Panc1 (cell line): ENCODE measurements at regions not wholly inside any gene's neighbourhood (a gene's known extent, or its start where the extent isn't known, plus 50 kb on each side); places are given as distances from the start of the nearest gene placed in this dataset.

Source experiments
- ATAC-seq: fragments of 200-7000 bp; cut with Tn5 transposase; 2 replicates; pipeline ENCODE4 v1.9.1; 2020; ENCODE audit warnings: mild to moderate bottlenecking, moderate library complexity
- BruUV-seq: library from RNA; stranded (reverse); fragments of 400-500 nt; replicated peaks from 2 replicates; lab custom pipeline; 2021; lab: Mats Ljungman, UMichigan
- CTCF ChIA-PET: fragments of 300-600 bp; sonication (Branson Sonifier 250); formaldehyde crosslinking; loops from one replicate; lab custom pipeline; 2022; ENCODE audit warnings: antibody characterized with exemption; lab: Charles Lee
- POLR2A ChIA-PET: fragments of 300-600 bp; sonication (Branson Sonifier 250); formaldehyde crosslinking; loops from one replicate; lab custom pipeline; 2022; ENCODE audit warnings: antibody characterized with exemption; lab: Charles Lee
- DNase-seq: peaks from one replicate; pipeline ENCODE4 v3.0.0-alpha.2; 2010; ENCODE audit warnings: low read depth, low spot score
- H3K27ac ChIP-seq: 2 replicates; pipeline ENCODE4 v1.5.1; 2011; ENCODE audit warnings: mild to moderate bottlenecking, low read length, inconsistent platforms
- H3K27me3 ChIP-seq: fragments of 200-500 bp; sonication (Bioruptor generic); 2 replicates; pipeline ENCODE4 v1.6.0; 2014; ENCODE audit warnings: low read length, inconsistent platforms; ENCODE audit not compliant: control insufficient read depth, insufficient read depth
- H3K36me3 ChIP-seq: fragments of 200-500 bp; sonication (Bioruptor generic); 2 replicates; pipeline ENCODE4 v1.5.1; 2014; ENCODE audit warnings: inconsistent platforms, mild to moderate bottlenecking, low read length, moderate library complexity; ENCODE audit not compliant: control insufficient read depth, insufficient read depth
- H3K4me1 ChIP-seq: 2 replicates; pipeline ENCODE4 v1.5.1; 2011; ENCODE audit warnings: inconsistent platforms, mild to moderate bottlenecking, low read length, moderate library complexity; ENCODE audit not compliant: control insufficient read depth, insufficient read depth
- H3K4me3 ChIP-seq, 2 experiments: 2 replicates each; pipeline ENCODE4 v1.5.1; 2011 to 2012; ENCODE audit warnings: low read depth in 2 of 2, low read length in 2 of 2, mild to moderate bottlenecking in 2 of 2, inconsistent platforms in 1 of 2, moderate library complexity in 1 of 2
- H3K9me3 ChIP-seq: fragments of 200-500 bp; sonication (Bioruptor generic); 2 replicates; pipeline ENCODE4 v1.5.1; 2014; ENCODE audit warnings: low read depth, mild to moderate bottlenecking, inconsistent platforms, low read length, moderate library complexity; ENCODE audit not compliant: control insufficient read depth, insufficient read depth
- POLR2AphosphoS5 ChIP-seq: IDR thresholded peaks from 2 replicates; pipeline ENCODE4 v1.6.1; 2012; ENCODE audit warnings: mild to moderate bottlenecking, low read depth, low read length, moderate library complexity
- REST ChIP-seq, 2 experiments: IDR thresholded peaks; 2 replicates each; pipeline ENCODE4 v1.6.1; 2011 to 2012; ENCODE audit warnings: low read depth in 2 of 2, control low read depth in 1 of 2, low read length in 1 of 2, mild to moderate bottlenecking in 1 of 2, moderate library complexity in 1 of 2; ENCODE audit not compliant: insufficient read depth in 1 of 2
- SIN3A ChIP-seq: IDR thresholded peaks from 2 replicates; pipeline ENCODE4 v1.6.1; 2012; ENCODE audit warnings: low read depth, mild to moderate bottlenecking, low read length, moderate library complexity, borderline replicate concordance; ENCODE audit not compliant: insufficient read depth
- TCF7L2 ChIP-seq: IDR thresholded peaks from 2 replicates; pipeline ENCODE4 v1.6.1; 2011; ENCODE audit warnings: mild to moderate bottlenecking, low read depth, low read length, inconsistent platforms
- in situ Hi-C: cut with HindIII; loops from 2 replicates; pipeline ENCODE4 v1.10.0; 2016; ENCODE audit warnings: low sequenced_read_pairs, low pct_unique_long_range_greater_than_20kb
- intact Hi-C: fragments of 100-400 bp; cut with micrococcal nuclease; formaldehyde crosslinking; loops from one replicate; pipeline ENCODE4 v1.10.0; 2022; ENCODE audit not compliant: unreplicated experiment
- TF ChIP-seq, protein P1 (sequence below): fragments of 450-650 bp; IDR thresholded peaks from 2 replicates; pipeline ENCODE4 v1.5.1; 2017; ENCODE audit warnings: mild to moderate bottlenecking

DNA sequence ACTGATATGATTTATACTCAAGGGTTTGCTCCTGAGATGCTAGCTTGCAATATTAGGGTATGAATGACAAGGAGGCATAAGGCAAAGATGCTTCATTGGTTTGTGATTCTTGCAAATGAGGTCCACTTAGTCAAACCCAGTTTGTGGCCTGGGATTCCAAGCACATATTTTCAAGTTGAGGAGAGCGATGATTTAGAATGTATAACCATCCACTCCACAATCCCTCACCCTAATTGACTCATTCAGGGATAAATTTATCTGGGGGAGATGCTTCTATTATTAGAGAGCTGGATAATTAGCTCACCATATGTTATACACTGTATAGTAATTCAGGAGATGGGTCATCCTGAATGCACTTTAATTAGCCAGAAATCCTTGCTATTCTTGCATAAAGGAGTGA lies 118.3 kb upstream of the PUDP start:
- H3K4me3 ChIP-seq, result no peak overlapping the region
- in situ Hi-C loops, result no loop called here
- CTCF ChIA-PET, result no interaction called here
- no peaks in the 10 kb centered on the region for H3K4me1 ChIP-seq
- ATAC-seq (no peak), DNase-seq (no peak)
- intact Hi-C loops, result no loop called here
- no peak overlapping the region for H3K27ac ChIP-seq
- no peaks in the 10 kb centered on the region for H3K9me3 ChIP-seq
- no peaks in the 10 kb centered on the region for H3K27me3 ChIP-seq
- no peaks in the 10 kb centered on the region for H3K36me3 ChIP-seq
- TF ChIP-seq REST (IDR thresholded peaks at IDR 0.05; ENCODE audit: insufficient read depth in 1 of 2, low read depth in 2 of 2, low read length in 1 of 2) (no peak), POLR2AphosphoS5 (no peak), SIN3A (no peak), TCF7L2 (no peak)
- TF ChIP-seq, protein P1, sequence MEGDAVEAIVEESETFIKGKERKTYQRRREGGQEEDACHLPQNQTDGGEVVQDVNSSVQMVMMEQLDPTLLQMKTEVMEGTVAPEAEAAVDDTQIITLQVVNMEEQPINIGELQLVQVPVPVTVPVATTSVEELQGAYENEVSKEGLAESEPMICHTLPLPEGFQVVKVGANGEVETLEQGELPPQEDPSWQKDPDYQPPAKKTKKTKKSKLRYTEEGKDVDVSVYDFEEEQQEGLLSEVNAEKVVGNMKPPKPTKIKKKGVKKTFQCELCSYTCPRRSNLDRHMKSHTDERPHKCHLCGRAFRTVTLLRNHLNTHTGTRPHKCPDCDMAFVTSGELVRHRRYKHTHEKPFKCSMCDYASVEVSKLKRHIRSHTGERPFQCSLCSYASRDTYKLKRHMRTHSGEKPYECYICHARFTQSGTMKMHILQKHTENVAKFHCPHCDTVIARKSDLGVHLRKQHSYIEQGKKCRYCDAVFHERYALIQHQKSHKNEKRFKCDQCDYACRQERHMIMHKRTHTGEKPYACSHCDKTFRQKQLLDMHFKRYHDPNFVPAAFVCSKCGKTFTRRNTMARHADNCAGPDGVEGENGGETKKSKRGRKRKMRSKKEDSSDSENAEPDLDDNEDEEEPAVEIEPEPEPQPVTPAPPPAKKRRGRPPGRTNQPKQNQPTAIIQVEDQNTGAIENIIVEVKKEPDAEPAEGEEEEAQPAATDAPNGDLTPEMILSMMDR, result no peak
- BruUV-seq, result no TSS peak
- POLR2A ChIA-PET, result no interaction called here

- Histone ChIP-seq H3K4me1 (no peaks in the 10 kb centered on the region), H3K27me3 (no peaks in the 10 kb centered on the region), H3K36me3 (no peaks in the 10 kb centered on the region), H3K9me3 (no peaks in the 10 kb centered on the region), H3K4me3 (no peak overlapping the region), H3K27ac (no peak overlapping the region)
- POLR2A ChIA-PET, result no interaction called here
- in situ Hi-C loops (no loop called here), intact Hi-C loops (no loop called here)
- no peak for DNase-seq
- TF ChIP-seq REST (IDR thresholded peaks at IDR 0.05; ENCODE audit: insufficient read depth in 1 of 2, low read depth in 2 of 2, low read length in 1 of 2) (no peak), TCF7L2 (no peak), SIN3A (no peak), POLR2AphosphoS5 (no peak)
- TF ChIP-seq, protein P1, result no peak
- no peak for ATAC-seq
- CTCF ChIA-PET, result no interaction called here
- BruUV-seq, result no TSS peak
Observed at GRCh38 chrX:7264399-7264798, 116.4 kb upstream of the PUDP start.
